AG04449 (cell line): ENCODE measurements at regions not wholly inside any gene's neighbourhood (a gene's known extent, or its start where the extent isn't known, plus 50 kb on each side); places are given as distances from the start of the nearest gene placed in this dataset.

Experiments
- CTCF ChIA-PET: fragments of 350-600 bp; formaldehyde crosslinking; extraction: SDS; loops from one replicate; lab custom pipeline; 2021; ENCODE audit warnings: antibody characterized with exemption; lab: Yijun Ruan, JAX
- POLR2A ChIA-PET: fragments of 400-600, 350-600 bp; formaldehyde crosslinking; extraction: SDS; loops from one replicate; lab custom pipeline; 2020; ENCODE audit warnings: antibody characterized with exemption, inconsistent platforms; lab: Yijun Ruan, JAX
- DNase-seq: peaks from one replicate; pipeline ENCODE4 v3.0.0-alpha.2; 2010; ENCODE audit warnings: low read depth, low spot score
- H3K4me3 ChIP-seq: 2 replicates; pipeline ENCODE4 v1.5.1; 2011; ENCODE audit warnings: low read depth, mild to moderate bottlenecking, control low read depth, low read length
- TF ChIP-seq, protein P1 (sequence below): IDR thresholded peaks from one replicate; pipeline ENCODE4 v1.5.1; 2011; ENCODE audit warnings: mild to moderate bottlenecking, moderate library complexity, low read length, control low read depth, inconsistent platforms; ENCODE audit not compliant: insufficient read depth; ENCODE audit errors: missing control alignments

DNA sequence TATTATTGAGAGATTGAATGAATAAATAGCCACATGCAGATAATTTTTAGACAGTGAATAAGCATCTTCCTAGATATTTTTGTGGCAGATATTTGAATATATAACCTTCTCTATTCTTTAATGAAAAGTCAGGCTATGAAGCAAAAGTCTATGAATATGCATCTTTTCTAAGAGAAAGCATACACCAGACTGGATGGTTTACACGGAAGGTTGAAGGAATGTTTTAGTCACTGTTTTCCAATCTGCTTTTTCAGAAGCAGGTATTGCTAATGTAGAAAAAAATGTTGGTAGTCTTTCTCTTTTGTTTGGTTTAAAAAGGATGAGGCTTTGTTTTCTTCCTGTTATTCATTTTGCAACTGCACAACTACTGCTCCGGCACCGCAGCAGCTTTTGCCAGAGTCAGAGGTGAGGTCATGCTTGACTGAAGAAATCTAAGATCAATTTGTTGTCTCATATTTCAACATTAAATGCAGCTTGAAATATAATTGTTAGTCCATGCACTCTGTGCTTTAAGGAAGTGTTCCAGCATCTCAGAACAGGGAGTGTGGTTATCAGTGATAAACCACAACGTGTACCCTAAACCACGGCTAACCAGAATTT, 1540.8 kb upstream of the PIK3C3 start:
- DNase-seq = no peak
- TF ChIP-seq, protein P1, sequence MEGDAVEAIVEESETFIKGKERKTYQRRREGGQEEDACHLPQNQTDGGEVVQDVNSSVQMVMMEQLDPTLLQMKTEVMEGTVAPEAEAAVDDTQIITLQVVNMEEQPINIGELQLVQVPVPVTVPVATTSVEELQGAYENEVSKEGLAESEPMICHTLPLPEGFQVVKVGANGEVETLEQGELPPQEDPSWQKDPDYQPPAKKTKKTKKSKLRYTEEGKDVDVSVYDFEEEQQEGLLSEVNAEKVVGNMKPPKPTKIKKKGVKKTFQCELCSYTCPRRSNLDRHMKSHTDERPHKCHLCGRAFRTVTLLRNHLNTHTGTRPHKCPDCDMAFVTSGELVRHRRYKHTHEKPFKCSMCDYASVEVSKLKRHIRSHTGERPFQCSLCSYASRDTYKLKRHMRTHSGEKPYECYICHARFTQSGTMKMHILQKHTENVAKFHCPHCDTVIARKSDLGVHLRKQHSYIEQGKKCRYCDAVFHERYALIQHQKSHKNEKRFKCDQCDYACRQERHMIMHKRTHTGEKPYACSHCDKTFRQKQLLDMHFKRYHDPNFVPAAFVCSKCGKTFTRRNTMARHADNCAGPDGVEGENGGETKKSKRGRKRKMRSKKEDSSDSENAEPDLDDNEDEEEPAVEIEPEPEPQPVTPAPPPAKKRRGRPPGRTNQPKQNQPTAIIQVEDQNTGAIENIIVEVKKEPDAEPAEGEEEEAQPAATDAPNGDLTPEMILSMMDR = no peak
- H3K4me3 ChIP-seq = no peak overlapping the region
- ChIA-PET CTCF (interaction anchor here (1.5 to 1.8 kb wide), 2 partner anchors 9 to 977 kb away, joined by 4 read pairs; no protein-coding TSS in a partner anchor), POLR2A (no interaction called here)

DNA sequence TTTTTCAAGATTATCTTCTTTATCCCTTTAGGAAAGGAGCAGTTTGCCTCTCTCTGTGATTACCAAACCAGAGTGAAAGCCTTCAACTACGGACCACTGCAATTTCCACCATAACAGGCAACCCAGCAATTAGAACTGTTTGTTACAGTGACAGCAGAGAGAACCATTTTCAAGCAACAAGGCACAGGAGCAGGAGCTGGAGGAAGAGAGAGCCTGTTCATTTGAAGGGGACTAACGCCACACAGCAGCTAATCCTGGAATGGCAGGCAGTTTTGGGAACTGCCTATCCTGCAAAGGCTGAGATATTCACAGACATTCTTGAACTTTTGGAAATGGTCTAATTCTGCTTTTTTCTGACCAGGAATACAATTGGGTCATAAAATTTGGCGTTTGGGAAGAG, 1541.9 kb upstream of the PIK3C3 start:
- CTCF ChIA-PET = interaction anchor here (1.8 kb wide), 1 partner anchor 10 kb away, joined by 4 read pairs; no protein-coding TSS in a partner anchor
- DNase-seq = no peak

GRCh38 chr18:40412410-40412809, 1542.6 kb upstream of the PIK3C3 start:
- no peak overlapping the region for H3K4me3 ChIP-seq
- TF ChIP-seq, protein P1 = no peak
- DNase-seq = no peak
- ChIA-PET CTCF (interaction anchor here (1.8 kb wide), 1 partner anchor 10 kb away, joined by 4 read pairs; no protein-coding TSS in a partner anchor), POLR2A (no interaction called here)

More for the DNA sequence above, 1541.9 kb upstream of the PIK3C3 start:
- TF ChIP-seq, protein P1 = peak; percentile 66
- H3K4me3 ChIP-seq = no peak overlapping the region
- POLR2A ChIA-PET = no interaction called here

- TF ChIP-seq, protein P1 = no peak
- CTCF ChIA-PET = no interaction called here
- POLR2A ChIA-PET = no interaction called here
- no peak overlapping the region for H3K4me3 ChIP-seq
- peak; percentile 40 for DNase-seq
Measured at GRCh38 chr18:40407909-40408308, 1547.1 kb upstream of the PIK3C3 start.

DNA sequence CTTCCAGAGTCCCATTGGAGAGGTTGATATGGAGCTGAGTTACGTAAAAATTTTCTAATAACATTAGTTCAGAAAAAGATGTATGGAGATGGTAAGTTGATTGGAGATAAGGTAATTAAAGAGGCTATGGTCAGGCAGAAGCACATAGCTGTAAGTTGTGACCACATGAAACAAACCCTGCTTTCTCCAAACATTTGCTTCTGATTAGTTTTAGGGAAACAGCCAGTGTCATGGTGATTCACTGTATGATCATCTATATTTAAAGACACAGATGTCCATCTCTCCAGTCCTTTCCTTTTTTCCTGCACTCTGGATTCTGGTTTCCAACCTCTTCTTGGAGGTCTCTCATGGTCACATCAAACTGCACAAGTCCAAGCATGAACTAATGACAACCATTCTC, 1550.8 kb upstream of the PIK3C3 start:
- CTCF ChIA-PET = no interaction called here

GRCh38 chr18:40402052-40402451, 1553.0 kb upstream of the PIK3C3 start:
- CTCF ChIA-PET = interaction anchor here (0.6 kb wide), 1 partner anchor 977 kb away, joined by 3 read pairs; no protein-coding TSS in a partner anchor
- TF ChIP-seq, protein P1 = no peak
- no peak overlapping the region for H3K4me3 ChIP-seq

More for the DNA sequence above, 1550.8 kb upstream of the PIK3C3 start:
- DNase-seq = no peak
- POLR2A ChIA-PET = no interaction called here
- H3K4me3 ChIP-seq = no peak overlapping the region
- TF ChIP-seq, protein P1 = no peak

More at GRCh38 chr18:40402052-40402451, 1553.0 kb upstream of the PIK3C3 start:
- no peak for DNase-seq
- POLR2A ChIA-PET = no interaction called here
